Right ventricle myocardium superior (tissue), 1 donor: ENCODE measurements at regions not wholly inside any gene's neighbourhood (a gene's known extent, or its start where the extent isn't known, plus 50 kb on each side); places are given as distances from the start of the nearest gene placed in this dataset.
"Not testable (repeated sequence)": the region's sequence is repeated elsewhere in the genome, so short reads cannot be mapped to it uniquely, and the experiment has no call there.

Experiments used
- ATAC-seq: fragments of 200-7000 bp; cut with Tn5 transposase; one replicate; pipeline ENCODE4 v1.9.1; 2020; ENCODE audit warnings: mild to moderate bottlenecking; ENCODE audit not compliant: poor library complexity
- DNase-seq: peaks from one replicate; pipeline ENCODE4 v3.0.0-alpha.2; 2020
- intact Hi-C: fragments of 100-400 bp; cut with DNase I; formaldehyde crosslinking; loops from one replicate; pipeline ENCODE4 v1.11.2; 2022
- donor health status: DM: no; HTN: yes; CAD: no; lungs with severe emphysema.

GRCh38 chr6:130683761-130684517, 143.3 kb upstream of the SMLR1 start:
- DNase-seq (no peak), ATAC-seq (no peak)
- intact Hi-C loops = no loop called here

GRCh38 chr6:130692659-130693058, 134.5 kb upstream of the SMLR1 start:
- intact Hi-C loops = no loop called here
- no peak for ATAC-seq
- DNase-seq = no peak

GRCh38 chr6:130693944-130694343, 133.3 kb upstream of the SMLR1 start:
- intact Hi-C loops = no loop called here
- ATAC-seq = no peak
- no peak for DNase-seq

GRCh38 chr6:130694606-130695005, 132.6 kb upstream of the SMLR1 start:
- ATAC-seq = no peak
- intact Hi-C loops = no loop called here
- DNase-seq = no peak

GRCh38 chr6:130696806-130697205, 130.4 kb upstream of the SMLR1 start:
- no peak for DNase-seq
- intact Hi-C loops = no loop called here
- no peak for ATAC-seq

- intact Hi-C loops = no loop called here
- DNase-seq (no peak), ATAC-seq (no peak)
Measured at GRCh38 chr6:130697271-130697994, 129.8 kb upstream of the SMLR1 start.

- ATAC-seq = peak; percentile 63
- no peak for DNase-seq
- intact Hi-C loops = no loop called here
Measured at GRCh38 chr6:130697995-130698535, 129.1 kb upstream of the SMLR1 start.

GRCh38 chr6:130699742-130700141, 127.5 kb upstream of the SMLR1 start:
- ATAC-seq = no peak
- intact Hi-C loops = no loop called here
- DNase-seq = no peak

- DNase-seq (no peak), ATAC-seq (no peak)
- intact Hi-C loops = no loop called here
Measured at GRCh38 chr6:130700397-130700796, 126.8 kb upstream of the SMLR1 start.

GRCh38 chr6:130708338-130708737, 118.9 kb upstream of the SMLR1 start:
- intact Hi-C loops = no loop called here
- DNase-seq (no peak), ATAC-seq (no peak)

GRCh38 chr6:130711641-130712040, 115.6 kb upstream of the SMLR1 start:
- intact Hi-C loops, ATAC-seq, DNase-seq: not testable (repeated sequence)

- ATAC-seq (no peak), DNase-seq (no peak)
- intact Hi-C loops = no loop called here
Measured at GRCh38 chr6:130713144-130713543, 114.1 kb upstream of the SMLR1 start.

- DNase-seq = no peak
- no peak for ATAC-seq
- intact Hi-C loops = no loop called here
Measured at GRCh38 chr6:130715058-130715457, 112.1 kb upstream of the SMLR1 start.

GRCh38 chr6:130716466-130716865, 110.7 kb upstream of the SMLR1 start:
- ATAC-seq (no peak), DNase-seq (no peak)
- intact Hi-C loops = no loop called here

- intact Hi-C loops = no loop called here
- DNase-seq (no peak), ATAC-seq (no peak)
Measured at GRCh38 chr6:130717657-130718056, 109.5 kb upstream of the SMLR1 start.

GRCh38 chr6:130720076-130720715, 107.0 kb upstream of the SMLR1 start:
- intact Hi-C loops = no loop called here
- ATAC-seq (no peak), DNase-seq (no peak)

- intact Hi-C loops = no loop called here
- DNase-seq (no peak), ATAC-seq (no peak)
Measured at GRCh38 chr6:130724089-130724488, 103.1 kb upstream of the SMLR1 start.

- no peak for ATAC-seq
- DNase-seq = no peak
- intact Hi-C loops = no loop called here
Measured at GRCh38 chr6:130725551-130725950, 101.7 kb upstream of the SMLR1 start.

- DNase-seq, intact Hi-C loops: not testable (repeated sequence)
Measured at GRCh38 chr6:130728064-130728463, 99.1 kb upstream of the SMLR1 start.

GRCh38 chr6:130730600-130730999, 96.6 kb upstream of the SMLR1 start:
- intact Hi-C loops = no loop called here

More at GRCh38 chr6:130728064-130728463, 99.1 kb upstream of the SMLR1 start:
- ATAC-seq = not testable (repeated sequence)

More at GRCh38 chr6:130730600-130730999, 96.6 kb upstream of the SMLR1 start:
- DNase-seq = no peak
- no peak for ATAC-seq
